ENCODE measurements at regions not wholly inside any gene's neighbourhood (a gene's known extent, or its start where the extent isn't known, plus 50 kb on each side); places are given as distances from the start of the nearest gene placed in this dataset.

- Histone ChIP-seq H3K9ac (ENCODE audit: insufficient read depth, low read length) (no peak overlapping the region), H3K4me2 (ENCODE audit: extremely low read depth, insufficient read depth, low read length) (no peak overlapping the region)
These were observed 370.7 kb upstream of the LRATD1 start for GRCh38 chr2:14261771-14262170.

GRCh38 chr2:14263053-14263452 is 369.5 kb upstream of the LRATD1 start:
- H3K27ac ChIP-seq (ENCODE audit: insufficient read depth, low read length) = no peak overlapping the region
- TF ChIP-seq CTCF (conservative IDR thresholded peaks at IDR 0.05 in 1 of 2, IDR thresholded peaks at IDR 0.05 in 1 of 2; ENCODE audit: low read depth in 1 of 2, low read length in 2 of 2) (no peak), EZH2 (IDR thresholded peaks at IDR 0.05; ENCODE audit: low read length, missing control alignments) (no peak)
- H3K27me3 ChIP-seq (ENCODE audit: control insufficient read depth, insufficient read depth, low read length) = no peaks in the 10 kb centered on the region
- no peaks in the 10 kb centered on the region for H3K36me3 ChIP-seq (ENCODE audit: control insufficient read depth, insufficient read depth, low read length)
- H3K4me3 ChIP-seq (replicated peaks in 1 of 4; ENCODE audit: control extremely low read depth in 1 of 4, insufficient read depth in 1 of 4, low read depth in 3 of 4, low read length in 4 of 4) = no peak overlapping the region
- H3K4me2 ChIP-seq (ENCODE audit: extremely low read depth, insufficient read depth, low read length) = no peak overlapping the region
- H2AFZ ChIP-seq (ENCODE audit: low read length) = no peak overlapping the region
- no peak overlapping the region for H3K9ac ChIP-seq (ENCODE audit: insufficient read depth, low read length)
- no peaks in the 10 kb centered on the region for H3K79me2 ChIP-seq (ENCODE audit: control insufficient read depth, insufficient read depth, low read length)
- H3K9me3 ChIP-seq (ENCODE audit: control insufficient read depth, insufficient read depth, low read depth, low read length) = no peaks in the 10 kb centered on the region
- no peaks in the 10 kb centered on the region for H4K20me1 ChIP-seq (ENCODE audit: control insufficient read depth, extremely low read depth, insufficient read depth, low read length)
- no peak for DNase-seq (ENCODE audit: low read depth in 2 of 2)
- H3K4me1 ChIP-seq (ENCODE audit: control insufficient read depth, extremely low read depth, insufficient read depth, low read length) = no peaks in the 10 kb centered on the region

More at GRCh38 chr2:14261771-14262170, 370.7 kb upstream of the LRATD1 start:
- no peaks in the 10 kb centered on the region for H3K79me2 ChIP-seq (ENCODE audit: control insufficient read depth, insufficient read depth, low read length)
- H3K9me3 ChIP-seq (ENCODE audit: control insufficient read depth, insufficient read depth, low read depth, low read length) = no peaks in the 10 kb centered on the region
- DNase-seq (ENCODE audit: low read depth in 2 of 2) = peak in 1 of 2 donors; percentile 55
- H3K36me3 ChIP-seq (ENCODE audit: control insufficient read depth, insufficient read depth, low read length) = no peaks in the 10 kb centered on the region
- no peaks in the 10 kb centered on the region for H3K27me3 ChIP-seq (ENCODE audit: control insufficient read depth, insufficient read depth, low read length)
- no peak overlapping the region for H3K4me3 ChIP-seq (replicated peaks in 1 of 4; ENCODE audit: control extremely low read depth in 1 of 4, insufficient read depth in 1 of 4, low read depth in 3 of 4, low read length in 4 of 4)
- no peak overlapping the region for H3K27ac ChIP-seq (ENCODE audit: insufficient read depth, low read length)
- no peaks in the 10 kb centered on the region for H4K20me1 ChIP-seq (ENCODE audit: control insufficient read depth, extremely low read depth, insufficient read depth, low read length)
- TF ChIP-seq CTCF (conservative IDR thresholded peaks at IDR 0.05 in 1 of 2, IDR thresholded peaks at IDR 0.05 in 1 of 2; ENCODE audit: low read depth in 1 of 2, low read length in 2 of 2) (no peak), EZH2 (IDR thresholded peaks at IDR 0.05; ENCODE audit: low read length, missing control alignments) (no peak)
- H2AFZ ChIP-seq (ENCODE audit: low read length) = no peak overlapping the region
- no peaks in the 10 kb centered on the region for H3K4me1 ChIP-seq (ENCODE audit: control insufficient read depth, extremely low read depth, insufficient read depth, low read length)

- no peaks in the 10 kb centered on the region for H3K27me3 ChIP-seq (ENCODE audit: control insufficient read depth, insufficient read depth, low read length)
- no peak overlapping the region for H3K9ac ChIP-seq (ENCODE audit: insufficient read depth, low read length)
- no peaks in the 10 kb centered on the region for H3K36me3 ChIP-seq (ENCODE audit: control insufficient read depth, insufficient read depth, low read length)
- H3K4me3 ChIP-seq (replicated peaks in 1 of 4; ENCODE audit: control extremely low read depth in 1 of 4, insufficient read depth in 1 of 4, low read depth in 3 of 4, low read length in 4 of 4) = no peak overlapping the region
- H3K9me3 ChIP-seq (ENCODE audit: control insufficient read depth, insufficient read depth, low read depth, low read length) = no peaks in the 10 kb centered on the region
- no peak for DNase-seq (ENCODE audit: low read depth in 2 of 2)
- H4K20me1 ChIP-seq (ENCODE audit: control insufficient read depth, extremely low read depth, insufficient read depth, low read length) = no peaks in the 10 kb centered on the region
- TF ChIP-seq CTCF (conservative IDR thresholded peaks at IDR 0.05 in 1 of 2, IDR thresholded peaks at IDR 0.05 in 1 of 2; ENCODE audit: low read depth in 1 of 2, low read length in 2 of 2) (no peak), EZH2 (IDR thresholded peaks at IDR 0.05; ENCODE audit: low read length, missing control alignments) (no peak)
- no peaks in the 10 kb centered on the region for H3K79me2 ChIP-seq (ENCODE audit: control insufficient read depth, insufficient read depth, low read length)
- no peak overlapping the region for H2AFZ ChIP-seq (ENCODE audit: low read length)
- no peak overlapping the region for H3K4me2 ChIP-seq (ENCODE audit: extremely low read depth, insufficient read depth, low read length)
- H3K27ac ChIP-seq (ENCODE audit: insufficient read depth, low read length) = no peak overlapping the region
- H3K4me1 ChIP-seq (ENCODE audit: control insufficient read depth, extremely low read depth, insufficient read depth, low read length) = no peaks in the 10 kb centered on the region
These were observed 362.4 kb upstream of the LRATD1 start for GRCh38 chr2:14270036-14270582.
